HG02885 (cell line): ENCODE measurements at regions not wholly inside any gene's neighbourhood (a gene's known extent, or its start where the extent isn't known, plus 50 kb on each side); places are given as distances from the start of the nearest gene placed in this dataset.

Source experiments
- ATAC-seq: cut with Tn5 transposase; IDR thresholded peaks from one replicate; pipeline ENCODE4 v1.9.1; 2021; ENCODE audit warnings: mild to moderate bottlenecking; ENCODE audit not compliant: unreplicated experiment, poor library complexity

DNA sequence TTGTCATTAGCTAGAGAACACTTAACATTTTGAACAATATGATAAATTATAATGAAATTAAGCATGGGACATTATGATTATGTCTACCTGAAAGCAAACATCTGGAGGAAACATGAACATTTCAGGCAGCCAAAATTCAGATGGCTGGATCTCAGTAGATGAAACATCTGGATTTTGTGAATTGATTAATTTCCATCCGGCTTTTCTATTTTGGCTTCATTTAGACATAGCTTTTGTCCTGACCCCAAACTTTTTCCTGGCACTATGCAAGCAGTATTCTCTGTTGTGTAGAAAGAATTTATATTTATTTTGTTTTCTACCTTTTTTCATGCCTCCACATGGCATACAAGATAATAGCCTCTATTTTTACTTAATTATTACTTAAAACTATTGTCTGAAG, 186.3 kb downstream of the OGFRL1 start:
- no peak for ATAC-seq

DNA sequence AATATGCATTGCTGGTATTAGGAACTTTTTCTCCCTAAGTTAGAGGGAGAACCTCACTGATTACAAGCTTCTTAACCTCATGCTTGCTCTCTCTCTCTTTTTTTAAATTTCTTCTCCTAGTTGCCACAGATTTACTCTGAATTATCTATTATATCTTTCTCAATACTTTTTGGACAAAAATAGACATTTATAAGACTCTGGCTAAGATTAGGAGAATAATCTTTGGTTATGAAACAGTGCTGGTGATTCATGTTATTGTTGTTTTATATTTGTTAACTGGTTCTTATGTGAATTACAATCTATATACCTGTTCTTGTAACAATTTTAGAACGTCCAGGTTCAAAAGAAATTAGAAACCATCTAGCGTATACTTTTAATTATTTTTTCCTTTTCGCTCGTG, 187.8 kb downstream of the OGFRL1 start:
- ATAC-seq, result no peak

- no peak for ATAC-seq
Observed at GRCh38 chr6:71476872-71477271, 188.3 kb downstream of the OGFRL1 start.

- no peak for ATAC-seq
Observed at GRCh38 chr6:71478834-71479541, 190.4 kb downstream of the OGFRL1 start.

DNA sequence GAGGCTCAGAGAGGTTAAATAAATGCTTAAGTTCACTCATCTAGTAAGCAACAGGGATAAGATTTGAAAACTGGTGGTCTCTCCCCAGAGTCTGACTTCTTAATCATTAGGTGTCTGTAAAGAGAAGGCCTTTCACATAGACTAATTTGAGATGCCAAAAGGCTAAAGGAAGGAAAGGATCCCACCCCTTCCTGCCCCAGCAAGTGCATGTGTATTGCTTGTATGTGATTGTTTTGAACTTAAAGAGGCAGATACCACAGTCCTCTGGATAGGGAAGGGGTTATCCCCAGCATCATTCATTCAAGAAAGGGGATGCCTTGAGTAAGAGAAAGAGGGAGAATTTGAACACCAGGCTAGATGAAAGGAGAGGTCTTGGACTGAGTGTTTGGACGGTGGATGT, 192.0 kb downstream of the OGFRL1 start:
- no peak for ATAC-seq

DNA sequence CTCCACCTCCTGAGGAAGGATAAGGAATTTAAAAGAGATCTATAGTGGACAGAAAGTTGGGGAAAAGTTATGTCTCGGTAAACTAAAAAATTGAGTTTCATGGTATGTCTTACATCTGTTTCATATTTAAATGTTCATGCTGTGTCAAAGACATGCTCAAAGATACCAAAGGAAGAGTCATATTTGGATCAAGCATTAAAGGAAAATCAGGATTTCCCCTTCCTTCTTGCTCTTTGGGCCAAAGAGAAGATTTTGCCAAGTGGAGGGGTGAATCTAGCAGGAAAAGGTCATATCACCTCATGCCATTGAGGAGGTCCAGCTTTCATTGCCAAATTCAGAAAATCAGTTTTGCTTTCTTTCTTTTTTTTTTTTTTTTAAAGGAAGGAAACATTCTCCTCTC, 192.4 kb downstream of the OGFRL1 start:
- ATAC-seq, result no peak

- no peak for ATAC-seq
Observed at GRCh38 chr6:71481801-71482200, 193.2 kb downstream of the OGFRL1 start.

DNA sequence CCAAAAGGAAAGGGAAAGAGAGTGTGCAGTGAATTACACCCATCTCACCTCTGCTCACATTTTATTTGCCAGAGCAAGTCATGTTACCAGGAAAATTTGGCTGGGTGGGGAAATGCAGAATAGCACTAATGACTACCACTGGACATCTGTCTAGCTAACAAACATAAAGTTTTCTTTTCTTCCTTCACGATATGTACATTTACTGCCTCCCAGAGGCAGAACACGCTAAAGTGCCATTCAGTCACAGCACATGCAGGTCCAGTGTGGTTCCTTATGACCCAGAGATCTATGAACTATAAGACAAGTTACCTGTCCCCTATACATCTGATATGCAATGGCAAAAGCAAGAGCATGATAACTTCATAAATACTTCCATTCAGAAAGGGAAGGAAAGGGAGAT, 194.1 kb downstream of the OGFRL1 start:
- ATAC-seq, result no peak

- peak; percentile 60 for ATAC-seq
Observed at GRCh38 chr6:71486461-71486860, 197.8 kb downstream of the OGFRL1 start.

DNA sequence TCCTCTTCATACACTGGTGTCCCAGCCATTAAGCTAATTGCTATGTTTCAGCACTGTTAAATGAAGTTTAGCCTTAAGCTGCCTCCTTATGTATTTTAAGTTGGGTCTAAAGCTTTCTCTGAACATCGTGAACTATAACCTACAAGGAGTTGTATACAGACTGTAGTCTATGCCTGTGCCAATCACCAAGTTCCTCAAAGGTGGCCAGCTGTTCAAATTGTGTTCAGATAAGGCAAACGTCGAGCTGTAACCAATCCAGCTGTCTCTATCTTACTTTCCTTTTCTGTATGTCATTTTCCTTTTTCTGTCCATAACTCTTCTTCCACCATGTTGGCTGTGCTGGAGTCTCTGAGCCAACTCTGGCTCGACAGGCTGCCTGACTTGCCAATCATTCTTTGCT, 199.6 kb downstream of the OGFRL1 start:
- no peak for ATAC-seq

DNA sequence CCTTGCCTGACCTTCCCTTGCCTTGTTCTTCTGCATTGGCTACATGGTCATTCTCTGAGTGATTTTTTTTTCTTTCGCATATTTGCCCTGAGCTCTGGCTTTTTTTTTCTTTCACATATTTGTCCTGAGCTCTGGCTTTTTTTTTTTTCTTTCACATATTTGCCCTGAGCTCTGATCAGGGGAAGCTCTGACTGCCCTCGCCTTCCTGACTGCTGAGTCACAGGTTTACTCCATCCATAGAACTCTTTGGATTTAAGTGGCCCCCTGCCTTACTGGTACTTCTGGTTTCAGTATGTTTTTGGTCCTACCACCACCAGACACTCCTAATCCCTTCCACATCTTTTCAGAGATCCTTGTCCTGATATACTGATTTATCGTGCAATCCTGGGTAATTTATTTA, 201.1 kb downstream of the OGFRL1 start:
- ATAC-seq, result no peak

DNA sequence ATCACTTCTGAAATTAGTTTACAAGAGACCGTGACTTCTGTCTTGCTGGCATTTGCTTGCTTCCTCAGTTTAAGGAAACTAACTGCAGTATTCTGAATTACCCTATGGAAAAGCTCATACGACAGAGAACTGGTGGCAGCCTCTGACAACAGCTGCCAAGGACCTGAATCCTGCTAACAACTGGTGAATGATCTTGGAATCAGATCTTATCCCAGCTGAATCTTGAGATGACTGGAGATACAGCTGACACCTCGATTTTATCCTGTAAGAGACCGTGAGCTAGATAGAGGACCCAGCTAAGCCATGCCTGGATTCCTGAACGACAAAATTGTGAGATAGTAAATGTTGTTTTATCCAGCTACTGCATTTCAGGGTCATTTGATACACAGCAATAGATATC, 202.3 kb downstream of the OGFRL1 start:
- ATAC-seq, result no peak

DNA sequence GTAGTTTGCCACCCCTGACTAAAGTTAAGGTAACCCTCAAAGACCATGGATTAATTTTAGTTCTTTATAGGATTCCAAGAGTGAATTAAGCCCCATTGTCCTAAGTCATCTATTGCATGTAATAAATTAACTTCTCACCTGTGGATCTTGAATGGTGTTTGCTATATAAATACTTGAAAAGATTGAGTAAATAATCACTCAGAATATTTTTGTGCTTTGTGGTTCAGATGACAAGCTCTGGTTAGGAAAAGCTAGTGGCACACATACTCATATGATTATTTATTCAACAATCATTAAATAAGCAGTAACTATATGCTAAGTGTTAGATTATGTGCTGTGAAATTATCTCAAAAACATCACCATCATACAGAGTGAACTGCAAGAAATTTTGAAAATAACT, 203.2 kb downstream of the OGFRL1 start:
- ATAC-seq, result no peak

- no peak for ATAC-seq
Observed at GRCh38 chr6:71492668-71493067, 204.1 kb downstream of the OGFRL1 start.

DNA sequence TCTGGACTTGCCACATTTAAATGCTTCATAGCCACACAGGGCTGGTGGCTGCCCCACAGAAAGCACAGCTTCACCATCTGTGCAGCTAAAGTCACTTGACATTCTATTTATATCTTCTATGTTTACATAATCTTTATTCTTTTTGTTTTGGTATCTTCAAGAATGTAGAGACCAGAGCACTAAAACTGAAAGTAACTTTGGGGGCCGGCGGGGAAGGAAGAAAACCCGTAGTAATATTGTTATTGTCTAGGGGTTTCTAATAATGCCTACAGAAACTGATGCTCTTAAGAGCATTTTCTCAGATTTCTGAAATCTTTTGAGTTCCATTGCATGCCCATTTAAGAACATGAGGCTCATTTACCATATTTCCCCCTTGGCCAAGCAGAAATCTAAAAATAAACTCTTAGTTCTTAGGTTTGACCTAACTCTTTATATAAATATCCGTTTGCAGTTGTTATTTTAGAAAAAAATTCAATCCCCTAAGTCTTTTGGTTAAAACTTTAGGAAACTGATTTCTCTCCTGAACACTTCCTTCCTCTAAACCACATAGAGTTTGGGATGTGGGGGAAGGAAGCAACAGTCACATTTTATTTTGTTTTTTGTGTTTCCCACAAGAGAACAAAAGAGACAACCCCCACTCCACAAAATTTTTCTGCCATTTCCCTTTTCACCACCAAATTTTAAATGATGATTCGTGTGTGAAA, 207.6 kb downstream of the OGFRL1 start:
- peak; percentile 100 for ATAC-seq

GRCh38 chr6:71496722-71497033, 208.1 kb downstream of the OGFRL1 start:
- ATAC-seq, result no peak

- ATAC-seq, result no peak
Observed at GRCh38 chr6:71498638-71499037, 210.0 kb downstream of the OGFRL1 start.

DNA sequence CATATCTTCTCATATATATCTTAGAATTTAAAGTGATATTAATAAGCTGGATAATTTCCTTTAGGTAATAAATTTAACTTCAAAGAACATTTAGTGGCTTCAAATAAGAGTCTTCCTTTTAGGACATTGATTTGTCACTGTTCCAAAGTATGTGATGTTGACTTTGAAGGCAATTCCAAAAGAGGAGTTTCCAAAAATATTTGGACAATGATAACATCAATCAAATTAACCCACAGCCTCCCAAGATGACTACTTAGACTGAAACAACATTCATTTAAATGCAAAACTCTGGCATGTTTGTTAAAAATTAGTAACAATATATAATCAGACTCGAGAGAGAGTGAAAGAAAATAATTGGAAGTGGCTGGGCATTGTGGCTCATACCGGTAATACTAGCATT, 211.1 kb downstream of the OGFRL1 start:
- no peak for ATAC-seq

DNA sequence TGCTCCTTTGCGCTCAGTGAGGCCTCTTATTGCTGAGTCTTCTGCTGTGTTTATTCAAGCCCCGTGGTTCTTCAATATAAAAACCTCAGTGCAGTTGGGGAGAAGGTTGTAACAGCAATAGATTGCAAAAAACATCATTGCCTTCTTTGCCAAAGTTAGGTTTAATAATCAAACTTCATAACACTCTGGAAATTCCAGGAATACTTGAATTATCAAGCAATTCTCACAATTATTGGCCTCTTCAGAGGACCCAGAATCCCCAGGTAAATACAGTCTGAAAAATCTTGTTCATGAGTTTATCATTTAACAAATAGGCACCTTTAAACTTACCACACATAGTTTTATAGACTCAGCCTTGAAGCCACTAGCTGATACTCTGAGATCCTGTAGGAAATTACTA, 213.6 kb downstream of the OGFRL1 start:
- no peak for ATAC-seq

- no peak for ATAC-seq
Observed at GRCh38 chr6:71502956-71503355, 214.3 kb downstream of the OGFRL1 start.

- ATAC-seq, result no peak
Observed at GRCh38 chr6:71507183-71507582, 218.6 kb downstream of the OGFRL1 start.
